Tibial artery (tissue), 4 donors: ENCODE measurements at regions not wholly inside any gene's neighbourhood (a gene's known extent, or its start where the extent isn't known, plus 50 kb on each side); places are given as distances from the start of the nearest gene placed in this dataset.

Source experiments
- DNase-seq, 2 donors: peaks; one replicate each; pipeline ENCODE4 v3.0.0-alpha.2; 2019
- H3K27ac ChIP-seq, 2 donors: fragments of 200-600 bp; sonication (generic) in 1 of 2; 1 replicate in 1 of 2; 2 replicates in 1 of 2; pipeline ENCODE4 v1.5.1; 2018 to 2019; ENCODE audit warnings: mild to moderate bottlenecking in 1 of 2
- H3K27me3 ChIP-seq, 2 donors: fragments of 200-600 bp; sonication (generic) in 1 of 2; one replicate each; pipeline versions ENCODE4 v1.5.1 to v1.6.0; 2016 to 2019
- H3K36me3 ChIP-seq, 3 donors: fragments of 200-600 bp; sonication (generic) in 2 of 3; one replicate each; pipeline ENCODE4 v1.5.1; 2016 to 2019; ENCODE audit warnings: mild to moderate bottlenecking in 2 of 3
- H3K4me1 ChIP-seq, 4 donors: fragments of 200-600 bp; sonication (generic) in 2 of 4; 1 replicate in 3 of 4; 2 replicates in 1 of 4; pipeline ENCODE4 v1.5.1; 2016 to 2019
- H3K4me3 ChIP-seq, 2 donors: fragments of 200-600 bp; sonication (generic) in 1 of 2; 1 replicate in 1 of 2; 2 replicates in 1 of 2; pipeline ENCODE4 v1.5.1; 2018 to 2019; ENCODE audit warnings: mild to moderate bottlenecking in 2 of 2
- H3K9me3 ChIP-seq, 3 donors: fragments of 200-600 bp; sonication (generic) in 1 of 3; one replicate each; pipeline ENCODE4 v1.5.1; 2016 to 2019
- intact Hi-C: fragments of 100-400 bp; cut with DNase I; formaldehyde crosslinking; loops from one replicate; pipeline ENCODE4 v1.15.0; 2023; ENCODE audit warnings: low total_unique reads
- TF ChIP-seq, protein P1 (sequence below), 2 experiments: fragments of 200-600 bp in 1 of 2; fragments of 450-650 bp in 1 of 2; IDR thresholded peaks; one replicate each; pipeline ENCODE4 v1.5.1; 2017 to 2019; ENCODE audit warnings: antibody characterized with exemption in 2 of 2, mild to moderate bottlenecking in 1 of 2, moderate library complexity in 1 of 2

DNA sequence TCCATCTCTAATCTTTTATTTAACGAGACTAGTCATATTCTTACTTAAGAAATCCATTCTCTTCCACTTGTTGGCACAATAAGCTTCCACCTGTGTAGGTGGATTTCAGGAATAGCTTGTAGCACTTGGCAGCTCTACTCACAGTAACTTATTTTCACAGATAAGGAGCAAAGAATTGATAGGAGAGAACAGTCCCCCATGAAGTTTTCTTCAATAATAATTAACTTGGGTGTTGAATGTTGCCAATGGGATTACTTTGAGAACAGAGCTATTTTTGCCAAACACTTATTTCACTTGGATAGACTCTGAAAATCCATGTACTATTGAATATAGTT is 1388.6 kb upstream of the PIK3C3 start:
- no peak overlapping the region for H3K27ac ChIP-seq
- no peaks in the 10 kb centered on the region for H3K9me3 ChIP-seq
- DNase-seq: no peak
- TF ChIP-seq, protein P1, sequence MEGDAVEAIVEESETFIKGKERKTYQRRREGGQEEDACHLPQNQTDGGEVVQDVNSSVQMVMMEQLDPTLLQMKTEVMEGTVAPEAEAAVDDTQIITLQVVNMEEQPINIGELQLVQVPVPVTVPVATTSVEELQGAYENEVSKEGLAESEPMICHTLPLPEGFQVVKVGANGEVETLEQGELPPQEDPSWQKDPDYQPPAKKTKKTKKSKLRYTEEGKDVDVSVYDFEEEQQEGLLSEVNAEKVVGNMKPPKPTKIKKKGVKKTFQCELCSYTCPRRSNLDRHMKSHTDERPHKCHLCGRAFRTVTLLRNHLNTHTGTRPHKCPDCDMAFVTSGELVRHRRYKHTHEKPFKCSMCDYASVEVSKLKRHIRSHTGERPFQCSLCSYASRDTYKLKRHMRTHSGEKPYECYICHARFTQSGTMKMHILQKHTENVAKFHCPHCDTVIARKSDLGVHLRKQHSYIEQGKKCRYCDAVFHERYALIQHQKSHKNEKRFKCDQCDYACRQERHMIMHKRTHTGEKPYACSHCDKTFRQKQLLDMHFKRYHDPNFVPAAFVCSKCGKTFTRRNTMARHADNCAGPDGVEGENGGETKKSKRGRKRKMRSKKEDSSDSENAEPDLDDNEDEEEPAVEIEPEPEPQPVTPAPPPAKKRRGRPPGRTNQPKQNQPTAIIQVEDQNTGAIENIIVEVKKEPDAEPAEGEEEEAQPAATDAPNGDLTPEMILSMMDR (IDR thresholded peaks at IDR 0.05): no peak
- no peak overlapping the region for H3K4me3 ChIP-seq
- no peaks in the 10 kb centered on the region for H3K4me1 ChIP-seq
- H3K36me3 ChIP-seq: no peaks in the 10 kb centered on the region
- intact Hi-C loops: no loop called here
- no peaks in the 10 kb centered on the region for H3K27me3 ChIP-seq

DNA sequence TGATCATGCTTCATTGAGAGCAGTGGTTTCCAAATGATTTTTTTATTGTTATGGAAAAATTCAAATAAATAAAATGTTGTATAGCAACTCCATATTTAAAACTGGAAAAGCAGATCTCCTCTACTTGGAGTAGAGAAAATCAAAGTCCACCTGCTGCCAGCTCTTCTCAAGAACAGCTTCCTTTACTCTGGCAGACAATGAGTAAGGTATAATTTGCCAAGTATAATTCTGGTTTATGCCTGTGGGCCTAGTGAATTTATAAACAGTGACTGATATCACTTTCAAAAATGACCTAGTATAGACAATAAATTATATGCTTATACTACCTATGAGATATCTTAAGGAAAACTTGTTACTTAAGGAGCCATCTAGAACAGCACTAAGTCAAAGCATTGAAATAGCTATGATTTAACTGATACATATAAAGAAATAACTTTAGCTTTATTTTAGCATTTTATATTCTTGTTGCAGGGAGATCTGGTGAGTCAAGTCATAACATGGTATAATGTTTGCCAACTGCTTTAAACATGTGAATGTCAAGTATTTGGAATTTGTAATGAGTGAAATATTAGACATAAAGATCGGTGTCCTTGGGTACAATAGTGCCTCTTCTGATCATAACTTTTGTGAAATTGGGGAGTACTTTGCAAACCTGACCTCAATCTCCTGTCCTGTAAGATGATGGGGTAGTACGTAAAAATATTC is 1389.1 kb upstream of the PIK3C3 start:
- intact Hi-C loops: no loop called here
- TF ChIP-seq, protein P1 (IDR thresholded peaks at IDR 0.05): no peak

DNA sequence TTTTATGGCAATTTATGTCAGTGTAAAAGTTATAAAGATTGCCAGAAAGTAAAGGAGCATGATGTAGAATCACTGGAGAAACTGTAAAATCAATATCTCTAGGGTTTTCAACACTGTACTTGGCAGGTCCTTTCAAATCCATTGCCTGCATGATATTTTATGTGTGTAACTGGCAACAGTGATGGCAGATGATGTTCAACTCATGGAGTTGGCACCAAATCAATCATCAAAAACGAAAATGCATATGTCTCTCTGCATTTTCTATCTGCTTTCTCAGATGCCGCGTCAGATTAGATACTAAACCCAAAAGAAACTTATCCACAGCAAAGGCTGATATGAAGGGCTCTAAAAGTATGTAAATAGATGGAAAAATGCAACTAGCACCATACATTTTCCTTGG is 1395.5 kb upstream of the PIK3C3 start:
- no peaks in the 10 kb centered on the region for H3K4me1 ChIP-seq
- H3K9me3 ChIP-seq: no peaks in the 10 kb centered on the region
- no peaks in the 10 kb centered on the region for H3K36me3 ChIP-seq
- H3K4me3 ChIP-seq: no peak overlapping the region
- H3K27me3 ChIP-seq: no peaks in the 10 kb centered on the region
- DNase-seq: no peak
- H3K27ac ChIP-seq: no peak overlapping the region
- TF ChIP-seq, protein P1 (IDR thresholded peaks at IDR 0.05): no peak
- intact Hi-C loops: no loop called here

More for the DNA sequence above, 1389.1 kb upstream of the PIK3C3 start:
- H3K36me3 ChIP-seq: no peaks in the 10 kb centered on the region
- no peak for DNase-seq
- H3K4me3 ChIP-seq: no peak overlapping the region
- no peaks in the 10 kb centered on the region for H3K4me1 ChIP-seq
- no peak overlapping the region for H3K27ac ChIP-seq
- H3K9me3 ChIP-seq: no peaks in the 10 kb centered on the region
- H3K27me3 ChIP-seq: no peaks in the 10 kb centered on the region

DNA sequence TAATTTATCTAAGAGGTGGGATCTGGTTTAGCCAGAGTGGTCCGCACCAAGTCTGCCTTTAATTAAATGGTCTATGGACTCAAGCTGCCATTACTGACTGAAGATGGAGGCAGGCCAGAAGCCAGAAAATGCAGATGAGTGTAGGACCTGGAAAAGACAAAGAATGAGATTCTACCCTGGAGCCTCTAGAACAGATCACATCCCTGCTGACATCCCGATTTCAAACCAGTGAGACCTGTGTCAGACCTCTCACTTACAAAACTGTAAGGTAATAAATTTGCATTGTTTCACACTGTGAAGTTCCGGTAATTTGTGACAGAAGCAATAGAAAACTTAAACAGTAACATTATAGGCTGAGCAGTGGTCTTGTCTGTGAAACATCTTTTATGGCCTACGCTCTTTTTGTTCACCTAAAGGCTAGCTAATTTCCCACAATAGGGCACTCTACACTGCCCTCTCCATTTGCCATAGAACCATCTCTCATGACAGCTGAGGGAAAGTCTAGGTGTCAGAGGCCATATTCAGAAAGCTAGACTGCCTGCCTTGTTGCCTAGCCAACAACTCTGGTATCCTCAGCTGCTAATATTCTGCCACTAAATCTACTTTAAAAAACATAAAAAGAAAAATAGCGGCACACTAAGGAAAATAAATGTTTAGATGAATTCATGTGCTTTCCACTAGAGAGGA is 1396.2 kb upstream of the PIK3C3 start:
- no peak overlapping the region for H3K4me3 ChIP-seq
- TF ChIP-seq, protein P1 (IDR thresholded peaks at IDR 0.05): no peak
- H3K27me3 ChIP-seq: no peaks in the 10 kb centered on the region
- no peaks in the 10 kb centered on the region for H3K4me1 ChIP-seq
- DNase-seq: no peak
- no peaks in the 10 kb centered on the region for H3K36me3 ChIP-seq
- no peaks in the 10 kb centered on the region for H3K9me3 ChIP-seq
- H3K27ac ChIP-seq: no peak overlapping the region
- intact Hi-C loops: no loop called here

DNA sequence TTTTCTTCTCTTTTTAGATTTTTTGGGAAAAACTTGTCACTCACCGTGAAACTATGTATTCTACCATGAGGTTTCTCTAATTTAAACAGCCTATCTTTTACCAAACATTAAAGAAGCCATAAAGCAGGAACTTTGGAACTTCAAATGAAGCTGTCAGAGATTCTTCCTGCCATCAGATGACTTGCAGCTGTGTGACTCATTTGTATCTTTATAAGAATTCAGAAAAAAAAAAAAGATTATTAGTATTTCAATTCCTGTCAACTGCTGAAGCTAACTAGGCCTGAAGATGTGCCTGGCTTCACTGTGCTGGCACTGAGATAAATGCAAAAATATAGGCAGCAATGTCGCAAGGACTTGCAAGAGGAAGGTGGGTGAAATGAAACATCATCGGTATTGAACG is 1399.1 kb upstream of the PIK3C3 start:
- Histone ChIP-seq H3K4me3 (no peak overlapping the region), H3K4me1 (no peaks in the 10 kb centered on the region), H3K27ac (no peak overlapping the region), H3K27me3 (no peaks in the 10 kb centered on the region), H3K36me3 (no peaks in the 10 kb centered on the region), H3K9me3 (no peaks in the 10 kb centered on the region)
- TF ChIP-seq, protein P1 (IDR thresholded peaks at IDR 0.05): no peak
- intact Hi-C loops: no loop called here
- no peak for DNase-seq
